A549 (cell line): ENCODE measurements at regions not wholly inside any gene's neighbourhood (a gene's known extent, or its start where the extent isn't known, plus 50 kb on each side); places are given as distances from the start of the nearest gene placed in this dataset.

ENCODE experiments used
- ATAC-seq, 2 experiments: fragments of 200-7000 bp in 1 of 2; fragments of >200 bp in 1 of 2; cut with Nextera tagmentation in 1 of 2; cut with Tn5 transposase in 1 of 2; 3 replicates each; pipeline versions ENCODE4 v1.8.0 to v1.9.1; 2018 to 2020; ENCODE audit warnings: mild to moderate bottlenecking in 1 of 2, moderate library complexity in 1 of 2
- CTCF ChIA-PET: fragments of 300-600 bp; sonication (Branson Sonifier 250); formaldehyde crosslinking; extraction: SDS; loops from one replicate; lab custom pipeline; 2021; ENCODE audit warnings: antibody characterized with exemption, inconsistent platforms; lab: Yijun Ruan, JAX
- POLR2A ChIA-PET: fragments of 350-600 bp; formaldehyde crosslinking; extraction: SDS; loops from one replicate; lab custom pipeline; 2021; ENCODE audit warnings: antibody characterized with exemption, inconsistent platforms; lab: Yijun Ruan, JAX
- DNase-seq, 2 experiments: peaks; one replicate each; pipeline versions ENCODE4 v3.0.0 to v3.0.0-alpha.2; 2011 to 2016; ENCODE audit warnings: low read depth in 1 of 2, low spot score in 1 of 2
- FAIRE-seq: peaks from 2 replicates; lab custom pipeline; 2011; peaks lifted over from hg19 to GRCh38; lab: Jason Lieb, UNC
- H3K27ac ChIP-seq, 2 experiments: fragments of >200 bp; sonication (Bioruptor Twin); formaldehyde crosslinking; 3 replicates each; pipeline ENCODE4 v1.5.1; 2016 to 2017
- H3K4me1 ChIP-seq: fragments of >200 bp; sonication (Bioruptor Twin); formaldehyde crosslinking; 3 replicates; pipeline ENCODE4 v1.6.1; 2016
- H3K4me2 ChIP-seq: fragments of >200 bp; sonication (Bioruptor Twin); formaldehyde crosslinking; 3 replicates; pipeline ENCODE4 v1.6.1; 2016
- H3K4me3 ChIP-seq: fragments of >200 bp; sonication (Bioruptor Twin); formaldehyde crosslinking; 3 replicates; pipeline ENCODE4 v1.5.1; 2016
- H3K9me3 ChIP-seq: fragments of >200 bp; sonication (Bioruptor Twin); formaldehyde crosslinking; 3 replicates; pipeline ENCODE4 v1.6.1; 2016
- CBX8 ChIP-seq: fragments of 200-600 bp; sonication (generic); IDR thresholded peaks from 2 replicates; pipeline ENCODE4 v1.6.1; 2016
- CHD2 ChIP-seq: fragments of 150-350 bp; IDR thresholded peaks from 2 replicates; pipeline ENCODE4 v1.6.1; 2014; ENCODE audit warnings: low read length; ENCODE audit not compliant: partially characterized antibody
- EHF ChIP-seq: fragments of 250-450 bp; sonication (Bioruptor Pico); IDR thresholded peaks from 2 replicates; pipeline ENCODE4 v1.5.0; 2020; ENCODE audit warnings: mild to moderate bottlenecking
- ESRRA ChIP-seq: fragments of 150-350 bp; IDR thresholded peaks from 2 replicates; pipeline ENCODE4 v1.6.1; 2014; ENCODE audit warnings: mild to moderate bottlenecking, low read length, borderline replicate concordance
- FOSB ChIP-seq: fragments of 250-450 bp; sonication (Bioruptor Pico); IDR thresholded peaks from 2 replicates; pipeline ENCODE4 v1.5.0; 2020; ENCODE audit warnings: mild to moderate bottlenecking, moderate library complexity
- FOSL2 ChIP-seq, 2 experiments: fragments of 450-650 bp in 1 of 2; fragments of >200 bp in 1 of 2; sonication (Bioruptor Twin) in 1 of 2; formaldehyde crosslinking; IDR thresholded peaks; 2 replicates each; pipeline versions ENCODE4 v1.5.0 to v1.6.1; 2016 to 2020; ENCODE audit warnings: mild to moderate bottlenecking in 1 of 2, moderate library complexity in 1 of 2
- FOXS1 ChIP-seq: fragments of 250-450 bp; sonication (Bioruptor Pico); IDR thresholded peaks from 2 replicates; pipeline ENCODE4 v1.5.0; 2020; ENCODE audit warnings: mild to moderate bottlenecking, moderate library complexity
- HEYL ChIP-seq: fragments of 250-450 bp; sonication (Bioruptor Pico); IDR thresholded peaks from 2 replicates; pipeline ENCODE4 v1.8.0; 2021; ENCODE audit warnings: mild to moderate bottlenecking, moderate library complexity
- HOXB5 ChIP-seq: fragments of 250-450 bp; sonication (Bioruptor Pico); IDR thresholded peaks from 2 replicates; pipeline ENCODE4 v1.5.0; 2020; ENCODE audit warnings: mild to moderate bottlenecking, moderate library complexity
- JUN ChIP-seq, 2 experiments: fragments of >200 bp; sonication (Bioruptor Twin); formaldehyde crosslinking; IDR thresholded peaks; 2 replicates in 1 of 2; 3 replicates in 1 of 2; pipeline ENCODE4 v1.6.1; 2016 to 2017
- JUNB ChIP-seq: fragments of >200 bp; sonication (Bioruptor Twin); formaldehyde crosslinking; IDR thresholded peaks from 2 replicates; pipeline ENCODE4 v1.6.1; 2016
- KDM1A ChIP-seq: fragments of 200-600 bp; sonication (generic); IDR thresholded peaks from 2 replicates; pipeline ENCODE4 v1.6.1; 2016; ENCODE audit warnings: low read depth, mild to moderate bottlenecking
- MAZ ChIP-seq: fragments of 150-350 bp; IDR thresholded peaks from 2 replicates; pipeline ENCODE4 v1.6.1; 2014; ENCODE audit warnings: antibody characterized with exemption, low read depth, low read length, borderline replicate concordance
- NPAS2 ChIP-seq: fragments of 250-450 bp; sonication (Bioruptor Pico); IDR thresholded peaks from 2 replicates; pipeline ENCODE4 v1.8.0; 2022; ENCODE audit warnings: mild to moderate bottlenecking, moderate library complexity, borderline replicate concordance
- NR3C1 ChIP-seq: fragments of >200 bp; sonication (Bioruptor Twin); formaldehyde crosslinking; IDR thresholded peaks from 3 replicates; pipeline ENCODE4 v1.6.1; 2017
- POLR2AphosphoS2 ChIP-seq: conservative IDR thresholded peaks from 2 replicates; pipeline ENCODE4 v1.6.1; 2012; ENCODE audit warnings: low read length, improper control_type of control experiment, inconsistent platforms
- RAD21 ChIP-seq, 2 experiments: fragments of >200 bp in 1 of 2; sonication (Bioruptor Twin) in 1 of 2; formaldehyde crosslinking in 1 of 2; IDR thresholded peaks in 1 of 2; conservative IDR thresholded peaks in 1 of 2; 2 replicates in 1 of 2; 3 replicates in 1 of 2; pipeline ENCODE4 v1.6.1; 2012 to 2018; ENCODE audit warnings: inconsistent platforms in 1 of 2
- RARB ChIP-seq: fragments of 250-450 bp; sonication (Bioruptor Pico); IDR thresholded peaks from 2 replicates; pipeline ENCODE4 v1.8.0; 2021; ENCODE audit warnings: mild to moderate bottlenecking, moderate library complexity
- RNF2 ChIP-seq: fragments of 200-600 bp; sonication (generic); IDR thresholded peaks from 2 replicates; pipeline ENCODE4 v1.6.1; 2016; ENCODE audit warnings: low read depth, mild to moderate bottlenecking, antibody characterized with exemption, moderate library complexity, borderline replicate concordance
- SMC3 ChIP-seq: fragments of >200 bp; sonication (Bioruptor Twin); formaldehyde crosslinking; IDR thresholded peaks from 3 replicates; pipeline ENCODE4 v1.6.1; 2018; ENCODE audit warnings: inconsistent platforms
- SREBF2 ChIP-seq: fragments of 450-650 bp; IDR thresholded peaks from 2 replicates; pipeline ENCODE4 v1.6.1; 2014; ENCODE audit warnings: mild to moderate bottlenecking, moderate library complexity
- TFCP2L1 ChIP-seq: fragments of 250-450 bp; sonication (Bioruptor Pico); IDR thresholded peaks from 2 replicates; pipeline ENCODE4 v1.5.0; 2021; ENCODE audit warnings: mild to moderate bottlenecking
- TP53 ChIP-seq: fragments of 250-450 bp; sonication (Bioruptor Pico); IDR thresholded peaks from 2 replicates; pipeline ENCODE4 v1.5.0; 2021; ENCODE audit warnings: mild to moderate bottlenecking, moderate library complexity
- WGBS: methylation state at CpG from one replicate; pipeline ENCODE4 v1.1.6; 2017; ENCODE audit errors: missing lambda C conversion rate; 5-methylcytosine and 5-hydroxymethylcytosine counted together
- TF ChIP-seq, protein P1 (sequence below): fragments of >200 bp; sonication (Bioruptor Twin); formaldehyde crosslinking; IDR thresholded peaks from 2 replicates; pipeline ENCODE4 v1.6.1; 2016
- TF ChIP-seq, protein P2 (sequence below): IDR thresholded peaks from 2 replicates; pipeline ENCODE4 v1.6.1; 2012
- TF ChIP-seq, protein P3 (sequence below): IDR thresholded peaks from 2 replicates; pipeline ENCODE4 v1.6.1; 2012; ENCODE audit warnings: low read depth, borderline replicate concordance
- TF ChIP-seq, protein P4 (sequence below): fragments of >200 bp; sonication (Bioruptor Twin); formaldehyde crosslinking; IDR thresholded peaks from 3 replicates; pipeline ENCODE4 v1.5.1; 2016

DNA sequence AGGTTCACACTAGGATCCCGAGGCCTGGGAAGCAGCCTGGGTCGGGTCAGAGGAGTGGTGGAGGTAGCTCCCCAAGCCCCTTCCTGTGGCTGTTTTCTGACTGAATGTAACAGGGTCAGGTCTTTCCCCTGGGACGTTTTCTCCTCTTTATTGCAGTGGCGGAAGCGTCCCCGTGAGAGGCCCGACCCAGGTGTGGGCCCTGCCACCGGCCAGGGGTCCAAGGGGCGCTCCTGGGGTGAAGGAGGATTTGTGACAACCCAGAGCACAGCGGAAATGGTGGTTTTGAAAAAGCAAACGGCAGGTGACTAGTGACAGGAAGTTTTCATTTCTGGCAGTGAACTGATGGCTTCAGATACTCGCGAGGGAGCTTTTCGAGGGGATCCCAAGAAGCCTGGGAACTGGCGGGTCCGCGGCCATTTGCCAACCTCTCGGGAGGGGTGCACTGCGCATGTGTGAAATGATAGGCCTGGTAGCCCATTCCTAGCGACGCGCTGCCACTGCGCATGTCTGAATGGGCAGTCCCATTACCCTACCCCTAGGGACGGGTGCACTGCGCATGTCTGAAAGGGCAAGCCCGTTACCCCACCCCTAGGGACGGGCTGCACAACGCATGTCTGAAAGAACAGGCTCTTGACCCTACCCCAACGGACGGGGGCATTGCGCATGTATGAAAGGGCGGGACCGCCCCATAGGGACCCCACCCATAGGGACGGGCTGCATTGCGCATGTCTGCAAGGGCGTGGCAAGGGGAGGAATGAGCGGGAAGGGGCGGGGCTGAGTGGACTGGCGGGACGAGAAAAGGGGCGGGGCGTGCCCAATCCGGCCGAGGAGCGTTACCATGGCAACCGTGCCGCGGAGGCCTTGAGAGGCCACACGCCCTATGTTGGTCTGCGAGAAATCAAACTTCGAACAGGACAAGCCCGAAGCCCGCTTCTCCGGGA lies 1747.9 kb downstream of the TP53TG3F start:
- Histone ChIP-seq H3K4me1 (no peaks in the 10 kb centered on the region), H3K4me3 (no peak overlapping the region), H3K4me2 (no peak overlapping the region), H3K9me3 (no peaks in the 10 kb centered on the region), H3K27ac (no peak overlapping the region)
- WGBS: 36% methylated on average over 40 of the region's 54 CpGs
- POLR2A ChIA-PET: no interaction called here
- CTCF ChIA-PET: no interaction called here
- no peak for ATAC-seq
- DNase-seq: no peak
- TF ChIP-seq CHD2 (no peak), MAZ (no peak), JUN (IDR thresholded peaks at IDR 0.05) (no peak), CBX8 (no peak), FOSL2 (IDR thresholded peaks at IDR 0.05) (no peak), FOSL2 (CRISPR knock-in tag; IDR thresholded peaks at IDR 0.05) (no peak), POLR2AphosphoS2 (no peak)
- TF ChIP-seq, protein P1, sequence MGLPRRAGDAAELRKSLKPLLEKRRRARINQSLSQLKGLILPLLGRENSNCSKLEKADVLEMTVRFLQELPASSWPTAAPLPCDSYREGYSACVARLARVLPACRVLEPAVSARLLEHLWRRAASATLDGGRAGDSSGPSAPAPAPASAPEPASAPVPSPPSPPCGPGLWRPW: no peak
- no peak for FAIRE-seq

DNA sequence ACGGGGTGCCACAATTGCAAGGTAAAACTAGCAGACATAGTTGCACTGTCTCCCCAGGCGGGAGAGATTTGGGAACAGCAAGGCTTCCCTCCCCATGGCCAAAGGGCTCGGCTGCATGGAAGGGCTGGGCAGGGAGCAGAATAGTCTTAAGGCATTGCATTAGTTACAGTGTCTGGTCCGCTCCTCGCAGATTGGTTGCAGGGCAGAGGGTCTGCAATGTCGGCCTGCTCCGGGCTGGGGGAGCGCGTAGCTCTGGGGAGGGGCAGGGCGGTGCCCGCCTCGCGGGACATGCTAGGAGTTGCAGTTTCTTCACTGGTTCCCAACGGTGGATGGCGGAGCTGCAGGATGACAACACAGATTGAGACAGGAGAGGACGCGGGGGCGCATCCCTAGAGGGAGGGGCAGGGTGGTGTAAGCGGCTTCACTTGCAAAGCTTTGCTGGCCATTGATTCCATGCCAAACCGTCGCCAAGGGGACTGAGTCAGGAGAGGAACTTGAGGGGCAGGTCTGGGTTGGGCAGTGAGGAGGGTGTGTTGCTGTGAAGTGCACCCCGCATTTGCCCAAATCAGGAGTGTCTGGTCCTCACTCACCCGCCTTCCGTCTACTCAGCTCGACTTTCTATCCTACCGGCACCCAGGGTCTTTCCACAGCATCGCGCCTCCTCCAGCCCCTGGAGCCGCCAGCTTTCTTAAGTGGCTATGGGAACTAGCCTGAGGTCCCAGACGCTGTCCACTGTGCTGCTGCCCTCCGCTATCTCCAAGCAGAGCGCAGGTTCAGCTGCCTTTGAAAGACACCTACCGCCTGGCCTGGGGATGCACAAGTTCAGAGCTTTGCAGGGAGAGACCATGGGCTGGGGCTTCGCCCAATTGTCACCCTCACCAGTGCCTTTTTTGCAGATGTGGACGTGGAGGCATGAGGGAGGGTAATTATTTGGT lies 1748.9 kb downstream of the TP53TG3F start:
- Histone ChIP-seq H3K4me1 (no peaks in the 10 kb centered on the region), H3K4me3 (no peak overlapping the region), H3K27ac (no peak overlapping the region), H3K4me2 (no peak overlapping the region), H3K9me3 (no peaks in the 10 kb centered on the region)
- DNase-seq (no peak), FAIRE-seq (no peak), ATAC-seq (no peak)
- TF ChIP-seq HEYL (CRISPR knock-in tag) (no peak), TP53 (CRISPR knock-in tag) (no peak), RNF2 (no peak), HOXB5 (no peak), CHD2 (no peak), TFCP2L1 (no peak), RAD21 (conservative IDR thresholded peaks at IDR 0.05 in 1 of 2, IDR thresholded peaks at IDR 0.05 in 1 of 2) (no peak), MAZ (no peak), NPAS2 (CRISPR knock-in tag) (no peak), FOXS1 (no peak), NR3C1 (no peak), FOSB (CRISPR knock-in tag) (no peak), JUN (IDR thresholded peaks at IDR 0.05) (no peak)
- TF ChIP-seq, protein P2, sequence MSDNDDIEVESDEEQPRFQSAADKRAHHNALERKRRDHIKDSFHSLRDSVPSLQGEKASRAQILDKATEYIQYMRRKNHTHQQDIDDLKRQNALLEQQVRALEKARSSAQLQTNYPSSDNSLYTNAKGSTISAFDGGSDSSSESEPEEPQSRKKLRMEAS: no peak
- TF ChIP-seq, protein P3, sequence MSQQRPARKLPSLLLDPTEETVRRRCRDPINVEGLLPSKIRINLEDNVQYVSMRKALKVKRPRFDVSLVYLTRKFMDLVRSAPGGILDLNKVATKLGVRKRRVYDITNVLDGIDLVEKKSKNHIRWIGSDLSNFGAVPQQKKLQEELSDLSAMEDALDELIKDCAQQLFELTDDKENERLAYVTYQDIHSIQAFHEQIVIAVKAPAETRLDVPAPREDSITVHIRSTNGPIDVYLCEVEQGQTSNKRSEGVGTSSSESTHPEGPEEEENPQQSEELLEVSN: no peak
- 36% methylated on average over 21 of the region's 35 CpGs for WGBS
- ChIA-PET CTCF (no interaction called here), POLR2A (no interaction called here)

DNA sequence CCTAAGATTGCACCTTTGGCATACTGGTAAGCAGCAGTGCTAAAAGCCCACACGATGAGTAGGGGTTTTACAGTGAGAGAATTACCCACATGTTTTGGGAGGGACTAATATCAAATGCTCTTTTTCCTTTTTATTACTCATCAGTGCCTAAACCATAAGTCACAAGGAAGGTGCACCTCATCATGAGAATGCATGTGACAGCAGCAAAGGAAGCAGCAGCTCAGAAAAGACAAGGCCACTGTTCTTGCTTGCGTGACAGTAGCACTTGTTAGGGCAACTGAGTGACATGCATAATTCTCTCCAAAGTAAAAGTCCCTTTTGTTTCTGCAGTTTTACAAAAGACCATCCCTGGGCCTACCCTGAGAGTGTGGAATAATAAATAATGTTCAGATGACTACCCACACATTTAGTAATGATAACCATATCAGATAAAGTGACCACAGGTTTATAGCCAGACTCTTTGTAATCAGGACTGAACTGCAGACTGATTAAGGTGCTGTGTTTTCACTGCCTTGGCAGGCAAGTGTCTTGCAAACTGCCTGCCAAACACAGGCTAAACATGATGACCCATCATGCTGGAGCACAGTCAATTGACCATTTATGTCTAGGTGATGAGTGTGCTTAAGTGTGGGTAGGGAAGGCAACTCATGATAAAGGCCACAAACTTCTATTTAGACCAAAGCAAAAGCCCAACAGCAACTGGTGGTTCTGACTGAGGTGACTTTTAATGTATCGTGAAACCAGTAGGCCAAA lies 1751.4 kb downstream of the TP53TG3F start:
- DNase-seq (no peak), ATAC-seq (no peak), FAIRE-seq (no peak)
- Histone ChIP-seq H3K27ac (no peak overlapping the region), H3K9me3 (no peaks in the 10 kb centered on the region), H3K4me3 (no peak overlapping the region), H3K4me1 (no peaks in the 10 kb centered on the region), H3K4me2 (no peak overlapping the region)
- ChIA-PET POLR2A (no interaction called here), CTCF (no interaction called here)
- 11% methylated on average over 3 of the region's 3 CpGs for WGBS
- no peak for TF ChIP-seq RARB
- TF ChIP-seq, protein P2: no peak
- TF ChIP-seq KDM1A: no peak
- no peak for TF ChIP-seq HOXB5
- TF ChIP-seq JUNB: no peak
- no peak for TF ChIP-seq EHF
- no peak for TF ChIP-seq RNF2
- no peak for TF ChIP-seq SMC3
- TF ChIP-seq, protein P4, sequence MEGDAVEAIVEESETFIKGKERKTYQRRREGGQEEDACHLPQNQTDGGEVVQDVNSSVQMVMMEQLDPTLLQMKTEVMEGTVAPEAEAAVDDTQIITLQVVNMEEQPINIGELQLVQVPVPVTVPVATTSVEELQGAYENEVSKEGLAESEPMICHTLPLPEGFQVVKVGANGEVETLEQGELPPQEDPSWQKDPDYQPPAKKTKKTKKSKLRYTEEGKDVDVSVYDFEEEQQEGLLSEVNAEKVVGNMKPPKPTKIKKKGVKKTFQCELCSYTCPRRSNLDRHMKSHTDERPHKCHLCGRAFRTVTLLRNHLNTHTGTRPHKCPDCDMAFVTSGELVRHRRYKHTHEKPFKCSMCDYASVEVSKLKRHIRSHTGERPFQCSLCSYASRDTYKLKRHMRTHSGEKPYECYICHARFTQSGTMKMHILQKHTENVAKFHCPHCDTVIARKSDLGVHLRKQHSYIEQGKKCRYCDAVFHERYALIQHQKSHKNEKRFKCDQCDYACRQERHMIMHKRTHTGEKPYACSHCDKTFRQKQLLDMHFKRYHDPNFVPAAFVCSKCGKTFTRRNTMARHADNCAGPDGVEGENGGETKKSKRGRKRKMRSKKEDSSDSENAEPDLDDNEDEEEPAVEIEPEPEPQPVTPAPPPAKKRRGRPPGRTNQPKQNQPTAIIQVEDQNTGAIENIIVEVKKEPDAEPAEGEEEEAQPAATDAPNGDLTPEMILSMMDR: no peak
- no peak for TF ChIP-seq SREBF2
- TF ChIP-seq, protein P3: no peak
- TF ChIP-seq ESRRA: no peak
